H1 (cell line): ENCODE measurements at regions not wholly inside any gene's neighbourhood (a gene's known extent, or its start where the extent isn't known, plus 50 kb on each side); places are given as distances from the start of the nearest gene placed in this dataset.

Experiments
- CTCF ChIA-PET: fragments of 300-600 bp; sonication (Branson Sonifier 250); formaldehyde crosslinking; loops from one replicate; lab custom pipeline; 2021; ENCODE audit not compliant: partially characterized antibody; lab: Charles Lee
- POLR2A ChIA-PET: fragments of 300-600 bp; sonication (Branson Sonifier 250); formaldehyde crosslinking; loops from one replicate; lab custom pipeline; 2021; ENCODE audit warnings: inconsistent platforms; ENCODE audit not compliant: partially characterized antibody; lab: Charles Lee
- DNase-seq, 2 experiments: peaks; one replicate each; pipeline versions ENCODE4 v3.0.0 to v3.0.0-alpha.2; 2010 to 2022; ENCODE audit warnings: low spot score in 2 of 2, low read depth in 1 of 2, mixed read lengths in 1 of 2
- FAIRE-seq: peaks from 2 replicates; lab custom pipeline; 2011; peaks lifted over from hg19 to GRCh38; lab: Jason Lieb, UNC
- H2AFZ ChIP-seq: 2 replicates; pipeline ENCODE4 v1.8.1; 2012; ENCODE audit warnings: low read length, inconsistent platforms
- H2AK5ac ChIP-seq: 2 replicates; pipeline ENCODE4 v1.6.1; 2013; ENCODE audit warnings: low read depth, low read length
- H2BK120ac ChIP-seq: replicated peaks from 2 replicates; pipeline ENCODE3; 2013; ENCODE audit warnings: low read depth, low read length, inconsistent platforms
- H2BK12ac ChIP-seq: 2 replicates; pipeline ENCODE4 v1.6.1; 2013; ENCODE audit warnings: low read depth, low read length
- H2BK15ac ChIP-seq: 2 replicates; pipeline ENCODE4 v1.6.1; 2013; ENCODE audit warnings: low read length
- H2BK20ac ChIP-seq: 2 replicates; pipeline ENCODE4 v1.6.1; 2013; ENCODE audit warnings: low read length
- H2BK5ac ChIP-seq: 2 replicates; pipeline ENCODE4 v1.6.1; 2013; ENCODE audit warnings: low read depth, low read length
- H3K14ac ChIP-seq: 2 replicates; pipeline ENCODE4 v1.6.1; 2013; ENCODE audit warnings: inconsistent platforms; ENCODE audit not compliant: insufficient read length
- H3K18ac ChIP-seq: 2 replicates; pipeline ENCODE4 v1.6.1; 2013; ENCODE audit warnings: low read length; ENCODE audit errors: extremely low read depth
- H3K23ac ChIP-seq: 2 replicates; pipeline ENCODE4 v1.6.1; 2013; ENCODE audit warnings: inconsistent platforms; ENCODE audit not compliant: insufficient read length
- H3K23me2 ChIP-seq: 2 replicates; pipeline ENCODE4 v1.6.1; 2013; ENCODE audit warnings: low read depth, low read length
- H3K27ac ChIP-seq: 2 replicates; pipeline ENCODE4 v1.6.1; 2011; ENCODE audit warnings: low read depth, low read length, inconsistent platforms
- H3K27me3 ChIP-seq, 4 experiments: replicated peaks in 1 of 4; 1 replicate in 1 of 4; 2 replicates in 3 of 4; pipeline versions ENCODE4 v1.6.1 to v1.8.1; 2011 to 2013; ENCODE audit warnings: low read length in 3 of 4, mild to moderate bottlenecking in 3 of 4, inconsistent platforms in 2 of 4, mixed read lengths in 2 of 4, moderate library complexity in 1 of 4; ENCODE audit not compliant: control insufficient read depth in 3 of 4, insufficient read depth in 3 of 4; ENCODE audit errors: extremely low read depth in 1 of 4
- H3K36me3 ChIP-seq, 4 experiments: 2 replicates each; pipeline versions ENCODE4 v1.6.1 to v1.8.1; 2011 to 2013; ENCODE audit warnings: mild to moderate bottlenecking in 4 of 4, low read length in 3 of 4, moderate library complexity in 2 of 4, control low read depth in 1 of 4, inconsistent platforms in 1 of 4; ENCODE audit not compliant: insufficient read depth in 4 of 4, control insufficient read depth in 2 of 4
- H3K4ac ChIP-seq: replicated peaks from 2 replicates; pipeline ENCODE3; 2013; ENCODE audit warnings: low read length, low read depth, mixed read lengths, inconsistent platforms; ENCODE audit not compliant: insufficient read length
- H3K4me1 ChIP-seq, 4 experiments: replicated peaks in 1 of 4; 1 replicate in 1 of 4; 2 replicates in 3 of 4; pipeline versions ENCODE4 v1.6.1 to v1.8.1; 2011 to 2013; ENCODE audit warnings: low read length in 3 of 4, inconsistent platforms in 2 of 4, mixed read lengths in 1 of 4; ENCODE audit not compliant: insufficient read depth in 4 of 4, control insufficient read depth in 3 of 4
- H3K4me2 ChIP-seq, 2 experiments: 2 replicates each; pipeline versions ENCODE4 v1.6.1 to v1.8.1; 2011 to 2013; ENCODE audit warnings: low read depth in 2 of 2, low read length in 2 of 2, control low read depth in 1 of 2, inconsistent platforms in 1 of 2, mild to moderate bottlenecking in 1 of 2; ENCODE audit not compliant: insufficient read depth in 1 of 2
- H3K4me3 ChIP-seq, 4 experiments: fragments of 200-600, 300-600 bp in 1 of 4; sonication (generic), shearing (Covaris generic), sonication (Bioruptor Twin) in 1 of 4; 2 replicates each; pipeline versions ENCODE4 v1.5.1 to v1.8.1; 2011 to 2016; ENCODE audit warnings: low read length in 4 of 4, low read depth in 3 of 4, control low read depth in 2 of 4, inconsistent platforms in 2 of 4, mild to moderate bottlenecking in 2 of 4, mixed read lengths in 1 of 4, moderate library complexity in 1 of 4; ENCODE audit not compliant: insufficient read depth in 2 of 4; ENCODE audit errors: extremely low read depth in 1 of 4
- H3K56ac ChIP-seq: replicated peaks from 2 replicates; pipeline ENCODE3; 2013; ENCODE audit warnings: low read depth, mild to moderate bottlenecking, mixed read lengths, low read length, inconsistent platforms; ENCODE audit not compliant: insufficient read length
- H3K79me1 ChIP-seq: 2 replicates; pipeline ENCODE4 v1.6.1; 2013; ENCODE audit warnings: low read depth, low read length, control low read depth
- H3K79me2 ChIP-seq, 2 experiments: 2 replicates each; pipeline versions ENCODE4 v1.6.1 to v1.8.1; 2012 to 2013; ENCODE audit warnings: low read length in 2 of 2, mild to moderate bottlenecking in 2 of 2, inconsistent platforms in 1 of 2; ENCODE audit not compliant: insufficient read depth in 2 of 2, control insufficient read depth in 1 of 2
- H3K9ac ChIP-seq, 4 experiments: replicated peaks in 1 of 4; 1 replicate in 1 of 4; 2 replicates in 3 of 4; pipeline versions ENCODE4 v1.6.1 to v1.8.1; 2011 to 2013; ENCODE audit warnings: low read depth in 3 of 4, low read length in 3 of 4, control low read depth in 2 of 4, mild to moderate bottlenecking in 2 of 4, moderate library complexity in 2 of 4, inconsistent platforms in 1 of 4; ENCODE audit errors: extremely low read depth in 1 of 4
- H3K9me3 ChIP-seq, 2 experiments: 2 replicates each; pipeline versions ENCODE4 v1.6.1 to v1.8.1; 2012 to 2013; ENCODE audit warnings: mild to moderate bottlenecking in 2 of 2, moderate library complexity in 2 of 2, control low read depth in 1 of 2, inconsistent platforms in 1 of 2, low read depth in 1 of 2, low read length in 1 of 2, mixed read lengths in 1 of 2; ENCODE audit not compliant: insufficient read depth in 2 of 2
- H4K20me1 ChIP-seq, 2 experiments: replicated peaks in 1 of 2; 2 replicates each; pipeline versions ENCODE3 to v1.8.1; 2011 to 2013; ENCODE audit warnings: inconsistent platforms in 2 of 2, low read length in 2 of 2, mild to moderate bottlenecking in 1 of 2; ENCODE audit not compliant: insufficient read depth in 2 of 2, control insufficient read depth in 1 of 2
- H4K5ac ChIP-seq: 2 replicates; pipeline ENCODE4 v1.6.1; 2013; ENCODE audit warnings: low read length, low read depth, mixed read lengths, inconsistent platforms; ENCODE audit not compliant: insufficient read length
- H4K8ac ChIP-seq: 2 replicates; pipeline ENCODE4 v1.8.0; 2013; ENCODE audit warnings: mild to moderate bottlenecking, moderate library complexity, low read length, inconsistent platforms; ENCODE audit not compliant: insufficient read depth; ENCODE audit errors: extremely low read depth
- H4K91ac ChIP-seq: replicated peaks from 2 replicates; pipeline ENCODE3; 2013; ENCODE audit warnings: low read length, mixed read lengths, inconsistent platforms; ENCODE audit not compliant: insufficient read length
- CHD1 ChIP-seq: IDR thresholded peaks from 2 replicates; pipeline ENCODE4 v1.6.1; 2012; ENCODE audit warnings: low read depth, low read length, improper control_type of control experiment
- SAP30 ChIP-seq: fragments of 300-600 bp; sonication (generic); IDR thresholded peaks from 2 replicates; pipeline ENCODE4 v1.7.1; 2012; ENCODE audit warnings: low read length, moderate library complexity, mild to moderate bottlenecking, inconsistent platforms; ENCODE audit not compliant: insufficient read depth, insufficient replicate concordance
- WGBS, 2 experiments: shearing (Covaris generic) in 1 of 2; methylation state at CpG; one replicate each; pipeline versions ENCODE4 v1.1.6 to v1.1.7; 2013 to 2015; ENCODE audit warnings: low lambda C conversion rate in 2 of 2, mixed read lengths in 2 of 2, inconsistent platforms in 1 of 2, low coverage in 1 of 2, missing lambda C conversion rate in 1 of 2; ENCODE audit not compliant: insufficient replicate concordance in 2 of 2, insufficient coverage in 1 of 2, insufficient read length in 1 of 2; ENCODE audit errors: extremely low coverage in 1 of 2, missing lambda C conversion rate in 1 of 2; 5-methylcytosine and 5-hydroxymethylcytosine counted together

GRCh38 chr7:4399596-4399995, 282.5 kb upstream of the FOXK1 start:
- CTCF ChIA-PET: no interaction called here
- Histone ChIP-seq H2BK12ac (no peak overlapping the region), H2BK15ac (no peak overlapping the region), H2BK120ac (no peak overlapping the region), H3K36me3 (no peaks in the 10 kb centered on the region), H4K8ac (no peak overlapping the region), H3K23ac (no peak overlapping the region), H3K27ac (no peak overlapping the region), H3K4ac (no peak overlapping the region), H3K14ac (no peak overlapping the region), H2AFZ (no peak overlapping the region), H3K4me2 (no peak overlapping the region), H3K4me1 (no peaks in the 10 kb centered on the region), H3K27me3 (no peaks in the 10 kb centered on the region), H4K20me1 (no peaks in the 10 kb centered on the region), H2AK5ac (no peak overlapping the region), H3K23me2 (no peaks in the 10 kb centered on the region), H2BK20ac (no peak overlapping the region), H4K91ac (no peak overlapping the region), H4K5ac (no peak overlapping the region), H3K4me3 (no peak overlapping the region), H3K9ac (no peak overlapping the region), H2BK5ac (no peak overlapping the region), H3K18ac (no peak overlapping the region), H3K56ac (no peak overlapping the region), H3K79me2 (no peaks in the 10 kb centered on the region), H3K79me1 (no peaks in the 10 kb centered on the region), H3K9me3 (peaks cover 34 to 42% of the 10 kb centered on the region in 2 experiments)
- 83% methylated on average over 8 of the region's 8 CpGs; no CpG with 5 or more reads in 1 of the 2 experiments for WGBS, 2 experiments
- FAIRE-seq (no peak), DNase-seq (no peak)
- no peak for TF ChIP-seq SAP30
- no peak for TF ChIP-seq CHD1
- POLR2A ChIA-PET: no interaction called here
